RPMI8226 (cell line): ENCODE measurements at regions not wholly inside any gene's neighbourhood (a gene's known extent, or its start where the extent isn't known, plus 50 kb on each side); places are given as distances from the start of the nearest gene placed in this dataset.

ENCODE experiments used
- DNase-seq: peaks from one replicate; pipeline ENCODE4 v3.0.0-alpha.2; 2015

DNA sequence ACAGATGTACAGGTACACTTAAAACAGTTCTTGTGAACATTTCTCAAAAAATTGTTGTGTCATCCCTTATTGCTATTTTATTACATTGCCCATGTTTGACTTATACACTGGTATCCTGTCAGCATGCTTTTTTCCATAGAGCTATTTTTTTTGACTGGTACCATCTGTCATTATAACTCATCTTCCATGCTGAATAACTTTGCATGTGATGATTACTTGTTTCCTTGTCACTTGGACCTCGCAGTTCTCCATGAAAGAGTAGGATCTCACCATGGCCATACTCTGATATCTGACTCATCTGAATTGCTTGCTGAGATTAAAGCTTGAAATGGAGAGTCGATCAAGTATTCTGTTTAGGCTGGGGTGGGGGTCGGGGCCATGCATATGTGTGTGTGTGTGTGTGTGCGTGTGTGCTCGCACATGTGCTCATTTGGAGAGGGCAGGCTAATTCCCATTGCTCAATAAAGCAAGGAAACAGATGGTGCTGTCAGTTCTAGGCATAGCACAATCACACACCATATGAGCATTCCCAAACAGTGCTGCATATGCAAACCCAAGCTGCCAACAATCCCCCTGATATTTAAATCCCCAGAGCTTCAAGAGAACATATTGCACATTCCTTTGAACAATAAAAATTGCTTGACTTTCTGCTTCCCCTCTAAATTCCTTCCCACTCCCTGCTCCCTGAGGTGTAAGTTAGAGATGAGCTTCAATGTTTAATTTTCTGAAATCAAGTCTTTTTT lies 62.9 kb downstream of the NHLRC3 start:
- no peak for DNase-seq

DNA sequence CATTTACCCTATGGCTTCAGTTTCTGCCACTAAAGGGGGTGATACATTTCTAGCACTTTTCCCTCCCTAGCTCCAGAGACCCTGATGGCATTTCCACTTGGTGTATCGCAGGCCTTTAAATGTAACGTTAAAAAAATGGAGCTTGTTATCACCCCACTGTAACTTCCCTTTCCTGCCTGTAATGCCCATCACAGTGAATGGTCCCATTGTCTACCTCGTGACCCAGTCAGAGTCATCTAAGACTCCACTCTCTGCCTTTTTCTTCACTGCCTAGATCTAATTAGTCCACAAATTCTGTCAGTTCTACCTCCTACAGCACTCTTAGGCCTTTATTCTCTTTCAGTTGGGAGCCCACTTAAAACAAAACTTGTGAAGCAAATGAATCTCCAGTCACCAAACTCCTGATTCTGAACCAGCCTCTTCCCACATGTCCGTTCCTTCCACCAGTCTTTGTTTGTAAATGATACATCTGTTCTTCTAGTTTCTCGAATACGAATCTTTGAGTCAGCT lies 64.8 kb downstream of the NHLRC3 start:
- DNase-seq: no peak

DNA sequence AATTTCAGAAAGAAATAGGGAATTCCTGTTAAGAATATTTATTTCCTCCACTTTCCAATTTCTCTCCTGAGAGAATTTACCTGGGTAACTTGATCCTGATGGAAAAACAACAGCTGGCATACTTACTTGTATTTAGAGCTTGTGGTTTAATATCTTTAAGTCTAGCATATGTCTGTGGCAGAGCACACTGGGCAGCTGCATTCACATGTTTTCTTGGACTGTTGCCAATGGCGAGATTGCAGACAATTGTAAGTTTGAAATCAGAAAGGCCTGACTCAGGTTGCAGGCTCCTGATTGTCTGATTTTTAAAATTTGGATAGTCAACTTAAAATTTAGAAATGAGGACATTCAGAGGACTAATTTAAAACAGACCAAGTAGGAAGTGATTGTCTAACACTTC lies 66.9 kb downstream of the NHLRC3 start:
- peak; percentile 77 for DNase-seq

DNA sequence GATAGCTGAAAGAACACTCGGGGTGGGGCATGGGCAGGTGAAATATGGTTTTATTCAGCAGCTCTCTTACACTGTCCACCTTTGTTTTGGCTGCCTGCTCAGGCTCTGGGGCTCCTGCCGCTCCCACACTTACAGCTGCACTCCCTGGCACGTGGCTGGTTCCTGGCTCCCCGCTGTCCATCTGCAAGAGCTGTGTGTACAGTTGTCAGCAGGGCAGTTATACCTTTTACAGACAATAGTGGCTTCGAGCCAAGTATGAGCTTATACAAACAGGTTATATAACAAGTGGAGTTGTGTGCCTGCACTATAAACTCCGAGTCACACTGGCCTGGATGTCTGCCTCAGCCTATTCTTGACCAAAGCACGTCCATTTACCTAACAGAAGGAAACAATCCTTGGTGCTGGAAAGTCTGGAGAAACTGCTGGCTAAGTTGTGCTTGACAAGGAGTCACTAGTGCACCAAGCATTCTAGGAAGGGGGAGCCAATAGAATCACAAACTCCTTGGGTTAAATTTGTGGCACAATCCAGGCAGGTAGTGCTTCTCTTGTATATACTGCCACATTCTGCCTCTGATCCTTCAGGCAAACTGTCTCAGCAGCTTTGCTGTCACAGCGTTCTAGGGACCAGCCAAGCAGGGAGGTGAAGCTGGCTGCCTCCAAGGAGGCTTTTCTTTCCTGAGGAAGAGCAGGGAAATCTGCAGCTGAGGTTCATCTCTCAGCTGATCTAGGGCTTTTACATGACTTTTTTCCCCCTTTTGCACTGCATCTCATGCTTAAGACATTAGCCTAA lies 68.2 kb downstream of the NHLRC3 start:
- DNase-seq: peak; percentile 42

DNA sequence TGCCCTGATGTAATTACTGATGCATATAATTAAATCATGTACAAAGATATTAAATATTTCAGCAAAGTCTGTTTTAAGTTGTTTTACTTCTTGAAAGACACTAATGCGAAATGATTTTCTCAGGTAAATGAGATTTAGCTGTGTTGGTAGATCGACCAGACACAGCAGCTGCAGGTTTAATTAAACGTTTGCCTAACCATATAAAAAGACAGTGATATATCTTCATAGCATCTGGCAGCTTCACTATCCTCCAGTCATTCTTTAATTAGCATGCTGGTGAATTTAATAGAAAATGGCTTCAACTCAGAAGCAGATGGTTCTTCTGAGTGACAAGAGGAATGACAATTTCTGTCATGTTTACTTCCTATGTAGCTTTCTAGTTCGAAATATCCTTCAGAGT lies 69.3 kb downstream of the NHLRC3 start:
- DNase-seq: no peak

DNA sequence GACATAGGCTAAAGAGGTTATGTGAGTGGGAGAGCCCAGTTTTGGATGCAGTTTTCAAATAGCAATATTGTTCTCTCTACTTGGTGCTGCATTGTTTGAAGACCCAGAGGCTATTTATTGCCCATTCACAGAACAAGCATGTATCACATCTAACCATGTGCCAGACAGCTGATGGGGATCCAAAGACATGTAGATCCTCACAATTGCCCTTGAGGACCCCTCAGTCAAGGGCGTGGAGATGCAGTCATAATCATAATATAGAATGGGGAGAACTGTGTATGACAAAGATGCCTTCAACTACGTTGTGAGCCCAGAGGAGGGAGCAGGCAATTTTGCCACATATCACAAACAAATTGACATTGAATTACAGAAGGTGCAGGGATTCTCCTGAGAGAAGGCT lies 70.5 kb downstream of the NHLRC3 start:
- no peak for DNase-seq

DNA sequence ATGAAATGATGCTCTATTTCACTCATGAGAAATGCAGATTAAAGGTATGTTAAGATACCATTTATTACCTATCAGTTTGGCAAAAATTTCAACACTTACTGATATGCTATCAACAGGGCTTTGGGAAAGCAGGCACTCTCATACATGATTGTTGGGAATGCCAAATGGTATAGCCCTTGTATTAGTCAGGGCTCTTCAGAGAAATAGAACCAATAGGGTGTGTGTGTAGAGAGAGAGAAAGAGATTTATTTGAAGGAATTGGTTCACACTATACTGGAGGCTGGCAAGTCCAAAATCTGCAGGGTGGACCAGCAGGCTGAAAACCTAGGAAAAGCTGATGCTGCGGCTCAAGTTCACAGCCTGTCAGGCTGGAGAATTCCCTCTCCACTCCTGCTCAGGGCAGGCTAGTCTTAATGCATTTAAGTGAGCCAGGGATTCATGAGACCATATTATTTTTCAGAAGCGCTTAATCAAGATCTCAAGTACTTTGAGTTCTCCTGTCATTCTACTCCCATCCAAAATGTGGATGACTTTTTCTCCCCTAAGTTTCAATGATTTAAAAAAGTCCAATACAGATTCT lies 72.4 kb downstream of the NHLRC3 start:
- DNase-seq: no peak

DNA sequence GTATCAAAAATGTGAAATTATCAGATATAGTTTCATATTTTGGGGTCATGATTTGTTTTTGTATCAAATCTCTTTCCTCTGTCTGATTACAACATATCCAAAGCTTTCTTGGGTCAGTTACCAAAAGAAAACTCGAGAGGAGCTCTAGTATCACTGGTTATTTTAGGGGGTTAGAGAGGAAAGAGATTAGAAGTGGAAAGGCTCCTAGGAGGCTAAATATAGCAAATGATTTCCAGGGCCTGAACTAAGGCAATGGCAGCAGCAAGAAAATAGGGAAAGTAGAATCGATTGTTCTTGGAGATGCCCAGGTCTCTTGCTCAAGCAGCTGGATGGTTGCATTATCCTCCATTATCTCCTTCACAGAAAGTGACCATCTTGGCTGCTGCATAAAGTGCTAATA lies 72.9 kb downstream of the NHLRC3 start:
- DNase-seq: no peak

DNA sequence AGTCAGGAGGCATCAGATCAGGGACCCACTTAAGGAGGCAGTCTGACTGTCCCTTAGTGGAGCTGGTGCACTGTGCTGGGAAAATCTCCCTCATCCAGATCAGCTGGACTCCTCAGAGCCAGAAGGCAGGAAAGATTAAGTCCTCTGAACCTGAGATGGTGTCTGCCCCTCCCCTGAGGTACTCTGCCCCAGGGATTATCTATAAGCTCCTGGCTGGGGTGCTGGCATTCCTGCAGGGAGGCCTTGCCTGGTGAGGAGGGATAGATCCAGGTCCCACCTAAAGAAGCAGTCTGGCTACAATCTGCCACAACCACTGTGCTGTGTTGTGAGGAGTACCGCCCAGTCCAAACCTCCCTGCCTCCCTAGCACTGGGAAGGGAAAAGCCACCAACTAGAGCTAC lies 81.2 kb downstream of the NHLRC3 start:
- no peak for DNase-seq

DNA sequence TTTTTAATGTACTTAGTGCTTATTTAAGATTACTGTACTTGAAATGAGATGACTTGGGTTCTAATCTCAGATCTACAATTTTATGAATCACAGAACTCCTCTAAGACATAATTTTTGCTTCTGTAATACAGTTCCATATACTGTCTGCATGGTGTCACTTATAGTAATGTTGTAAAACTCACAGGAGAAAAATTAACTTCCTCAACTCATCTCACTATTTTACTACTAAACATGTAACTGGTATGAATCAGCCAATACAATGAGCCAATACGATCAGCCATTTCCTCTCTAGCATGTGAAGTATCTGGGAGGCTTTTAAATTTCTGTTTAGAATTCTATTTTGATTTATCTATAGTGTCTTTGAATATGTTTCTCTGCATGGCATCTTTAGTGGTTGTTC lies 85.3 kb downstream of the NHLRC3 start:
- no peak for DNase-seq

DNA sequence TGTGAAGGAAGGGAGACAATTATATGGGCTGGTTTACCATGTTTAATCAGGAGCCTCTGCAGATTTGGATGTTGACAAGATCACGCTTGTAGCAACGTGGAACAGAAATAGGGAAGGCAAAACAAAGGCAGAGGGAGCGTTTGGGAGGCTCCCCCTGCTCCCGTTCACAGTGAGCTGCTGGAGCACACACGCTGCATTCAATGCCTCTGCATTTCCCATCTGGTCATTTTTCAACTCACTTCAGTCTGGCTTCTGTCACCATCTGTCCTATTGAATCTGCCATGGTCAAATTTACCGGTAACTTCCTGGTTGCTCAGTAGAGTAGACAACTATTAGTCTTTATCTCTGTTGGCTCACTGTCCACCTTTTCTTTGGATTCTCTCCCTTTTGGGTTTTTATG lies 91.0 kb downstream of the NHLRC3 start:
- no peak for DNase-seq

DNA sequence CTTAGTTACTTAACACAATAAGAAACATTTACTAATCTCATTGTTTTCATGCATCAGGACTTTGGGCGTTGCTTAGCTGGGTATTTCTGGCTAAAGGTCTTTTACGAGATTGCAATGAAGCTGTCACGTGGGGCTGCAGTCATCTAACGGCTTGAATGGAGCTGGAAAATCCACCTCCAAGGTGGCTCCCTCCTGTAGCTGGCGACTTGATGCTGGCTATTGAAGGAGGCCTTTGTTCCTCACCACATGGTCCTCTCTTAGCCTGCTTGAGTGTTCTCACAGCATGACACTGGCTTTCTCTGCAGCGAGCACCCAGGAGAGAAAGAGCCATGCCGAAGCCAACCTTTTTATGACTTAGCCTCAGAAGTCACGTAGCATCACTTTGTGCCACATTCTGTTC lies 92.0 kb downstream of the NHLRC3 start:
- no peak for DNase-seq

DNA sequence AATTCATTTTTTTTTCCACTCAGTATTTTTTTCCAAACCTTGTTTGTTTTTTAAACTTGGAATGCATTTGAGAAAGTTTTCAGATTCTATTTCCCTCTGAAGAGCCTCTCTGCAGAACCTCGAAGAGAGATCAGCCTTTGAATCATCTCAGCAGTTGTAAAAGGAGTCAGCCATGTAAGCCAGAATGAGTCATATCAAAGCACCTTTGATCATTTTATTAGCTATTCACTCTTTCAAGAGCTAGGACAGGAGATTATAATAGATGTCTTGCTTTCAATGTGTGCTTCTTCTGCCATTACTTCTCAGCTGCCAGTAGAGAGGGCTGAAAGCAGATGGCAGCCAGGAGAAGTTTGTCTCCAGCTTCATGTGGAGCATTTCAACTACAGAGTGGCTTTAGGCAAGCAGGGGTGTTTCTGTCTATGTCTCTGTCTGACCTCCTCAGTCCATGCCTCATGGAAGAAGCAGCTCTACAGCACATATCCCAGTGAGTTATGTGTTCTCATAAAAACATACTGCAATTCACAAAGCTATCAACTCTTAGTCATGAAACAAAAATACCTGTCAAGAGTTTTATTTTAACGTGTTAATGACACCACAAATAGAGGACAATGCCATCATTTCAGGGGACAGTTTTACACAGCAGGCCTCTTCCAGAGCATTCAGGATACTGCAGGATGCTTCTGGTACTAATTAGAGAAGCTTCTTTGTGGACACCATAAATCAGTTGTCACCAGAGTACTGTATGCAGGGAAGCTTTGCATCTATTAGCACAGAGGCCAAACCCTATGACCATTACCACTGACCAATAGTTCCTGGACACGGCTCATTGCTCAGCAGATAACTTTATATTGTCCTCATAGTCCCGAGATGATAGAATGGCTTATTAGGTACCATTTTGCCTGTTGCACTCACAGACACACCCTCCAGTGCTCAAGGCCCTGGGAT lies 94.3 kb downstream of the NHLRC3 start:
- no peak for DNase-seq

DNA sequence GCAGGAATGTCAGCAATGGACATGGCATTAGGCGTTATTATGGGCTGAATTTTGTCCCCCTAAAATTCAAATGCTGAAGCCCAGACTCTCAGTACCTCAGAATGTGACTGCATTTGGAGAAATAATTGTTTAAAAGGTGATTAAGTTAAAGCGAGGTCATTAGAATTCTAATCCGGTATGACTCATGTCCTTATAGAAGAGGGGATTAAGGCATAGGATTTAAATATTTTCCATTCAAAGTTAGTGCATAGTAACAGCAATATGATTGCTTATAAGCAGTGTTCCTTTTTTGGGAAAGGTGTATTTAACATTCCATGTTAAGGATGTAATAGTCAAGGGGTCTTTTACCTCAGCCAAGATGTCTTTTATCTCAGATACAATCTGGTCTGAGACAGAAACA lies 95.5 kb downstream of the NHLRC3 start:
- no peak for DNase-seq

DNA sequence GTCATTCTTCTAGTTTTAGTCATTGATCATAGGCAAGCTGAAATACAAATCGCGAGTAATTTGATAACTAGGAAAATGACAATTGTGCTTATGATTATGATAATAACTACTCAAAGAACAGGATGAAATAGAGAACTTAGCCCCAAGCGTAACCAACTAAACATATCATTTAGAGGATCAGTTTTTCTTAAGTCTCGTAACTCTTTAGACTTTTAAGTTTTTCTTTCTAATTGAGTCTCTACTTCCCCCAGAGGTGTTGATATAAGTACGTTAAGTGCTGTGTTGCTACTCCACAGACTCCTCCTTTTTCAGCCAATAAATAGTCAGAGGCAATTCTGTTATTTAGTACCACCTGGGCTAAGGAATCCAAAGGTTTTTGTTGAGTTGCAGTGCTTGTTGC lies 96.3 kb downstream of the NHLRC3 start:
- no peak for DNase-seq

DNA sequence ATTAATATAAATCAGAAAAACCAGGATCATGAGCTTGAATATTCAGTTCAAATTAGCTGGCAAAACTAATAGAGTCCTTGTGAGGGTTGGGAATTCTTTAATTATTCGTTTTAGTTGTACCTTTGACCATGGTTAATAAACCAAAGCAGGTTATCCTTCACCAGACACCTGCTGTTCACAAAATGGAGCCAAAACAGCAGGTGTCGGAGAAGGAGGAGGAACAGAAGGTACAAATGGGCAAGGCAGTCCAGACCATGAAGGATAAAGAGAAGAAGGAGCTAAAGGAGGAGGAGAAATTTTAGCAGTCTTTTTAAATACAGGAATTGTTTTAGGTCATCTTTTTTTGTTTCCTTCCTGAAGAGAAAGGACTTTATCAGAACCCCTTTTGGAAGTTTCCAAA lies 106.1 kb downstream of the NHLRC3 start:
- DNase-seq: no peak

DNA sequence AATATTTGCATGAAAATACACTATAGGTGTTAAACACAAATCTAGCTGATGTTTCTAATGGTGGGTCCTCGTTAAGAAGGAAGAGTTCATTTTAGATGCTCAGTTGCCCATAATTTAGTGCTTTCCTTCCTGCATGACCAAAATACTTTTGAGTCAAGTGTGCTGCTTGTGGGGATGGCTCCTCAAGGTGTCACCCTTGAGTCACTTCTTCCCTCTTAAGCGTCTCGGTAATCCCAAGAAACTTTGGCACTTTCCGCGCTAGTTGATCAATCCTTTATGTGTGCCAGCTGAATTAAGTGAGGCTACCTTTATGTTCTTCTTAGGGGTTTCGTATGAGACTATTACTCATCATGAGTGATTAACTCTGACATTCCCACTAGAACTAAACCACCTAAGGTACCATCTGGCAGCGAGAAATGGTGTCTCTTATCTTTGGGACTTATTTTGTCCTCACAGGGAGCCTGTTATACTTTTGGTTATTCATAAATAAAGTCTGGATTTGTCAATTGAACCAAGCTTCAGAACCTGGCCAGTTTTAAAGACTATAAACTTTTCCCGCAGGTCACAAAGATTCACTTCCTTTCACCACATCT lies 106.8 kb downstream of the NHLRC3 start:
- DNase-seq: peak; percentile 24

DNA sequence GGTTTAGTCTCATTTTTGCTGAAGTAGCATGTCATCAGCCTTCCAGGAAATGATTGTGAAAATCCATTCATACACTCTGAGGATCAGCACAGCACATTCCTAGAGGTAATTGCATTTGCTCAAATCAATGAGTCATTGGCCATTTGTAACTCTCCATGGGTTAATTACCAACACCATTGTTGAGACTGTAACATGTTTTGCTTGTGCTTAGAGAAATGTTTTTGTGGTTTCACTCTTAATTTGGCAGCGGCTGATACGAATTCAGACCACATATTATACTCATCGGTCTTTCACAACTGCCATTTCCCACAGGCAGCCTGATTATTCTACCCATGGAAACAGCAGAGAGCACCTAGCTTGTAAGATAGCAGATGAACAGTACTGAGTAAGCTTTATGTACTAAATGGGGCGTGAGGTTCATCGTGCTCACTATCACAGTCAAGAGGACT lies 110.3 kb downstream of the NHLRC3 start:
- no peak for DNase-seq

DNA sequence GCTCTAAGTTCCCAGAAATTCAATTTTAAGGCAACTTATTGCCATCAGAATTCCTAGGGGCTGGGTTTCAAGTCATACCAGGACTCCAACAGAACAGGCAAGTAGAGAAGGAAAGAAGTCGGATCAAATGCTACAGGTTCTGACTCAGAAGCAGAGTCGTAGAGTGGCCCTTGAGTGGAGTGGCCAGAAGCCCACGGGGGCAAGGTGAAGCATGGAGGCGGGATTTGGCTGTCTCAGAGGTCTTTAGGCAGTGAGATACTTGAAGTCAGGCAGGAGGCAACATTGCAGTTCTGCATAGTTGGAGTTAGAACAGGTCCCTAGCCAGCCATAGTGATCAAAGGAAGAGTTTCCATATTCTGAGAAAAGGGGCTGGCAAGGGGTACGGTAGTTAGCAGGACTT lies 111.6 kb downstream of the NHLRC3 start:
- no peak for DNase-seq

DNA sequence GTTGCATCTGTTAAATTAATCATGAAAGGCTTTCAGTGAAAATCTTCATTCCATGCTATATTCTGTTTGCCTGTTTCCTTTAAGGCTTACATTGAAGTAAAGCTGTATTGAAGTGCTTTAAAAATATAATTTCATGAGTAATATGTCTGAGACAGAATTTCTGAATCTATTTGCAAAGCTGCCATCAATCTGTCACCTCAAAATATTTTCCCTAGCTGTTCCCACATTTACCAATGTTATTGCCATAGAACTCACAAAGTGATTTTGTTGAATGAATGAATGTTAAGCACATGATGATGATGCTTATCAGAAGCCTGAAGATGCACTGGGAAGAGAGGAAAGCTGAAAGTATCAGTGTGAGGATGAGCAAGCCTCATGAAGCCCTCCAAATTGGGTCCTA lies 115.8 kb downstream of the NHLRC3 start:
- DNase-seq: no peak

DNA sequence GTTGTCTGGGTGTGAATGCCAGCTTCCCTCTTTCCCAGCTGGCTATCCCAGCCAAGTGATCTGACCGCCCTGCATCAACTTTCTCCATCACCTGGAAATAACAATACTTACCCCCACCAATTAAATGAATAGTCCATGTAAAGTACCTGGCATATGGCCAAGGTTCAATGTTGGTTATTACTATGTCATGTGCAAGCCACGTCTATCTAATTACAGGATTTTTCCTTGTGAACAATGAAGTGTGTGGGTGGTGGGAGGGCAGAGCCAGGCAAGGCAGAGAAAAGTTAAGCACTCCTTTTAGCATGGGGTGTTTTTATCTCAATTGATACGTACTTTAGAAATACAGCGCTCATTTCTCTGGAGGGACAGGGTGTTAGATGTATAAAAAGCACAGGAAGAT lies 121.1 kb downstream of the NHLRC3 start:
- DNase-seq: no peak

DNA sequence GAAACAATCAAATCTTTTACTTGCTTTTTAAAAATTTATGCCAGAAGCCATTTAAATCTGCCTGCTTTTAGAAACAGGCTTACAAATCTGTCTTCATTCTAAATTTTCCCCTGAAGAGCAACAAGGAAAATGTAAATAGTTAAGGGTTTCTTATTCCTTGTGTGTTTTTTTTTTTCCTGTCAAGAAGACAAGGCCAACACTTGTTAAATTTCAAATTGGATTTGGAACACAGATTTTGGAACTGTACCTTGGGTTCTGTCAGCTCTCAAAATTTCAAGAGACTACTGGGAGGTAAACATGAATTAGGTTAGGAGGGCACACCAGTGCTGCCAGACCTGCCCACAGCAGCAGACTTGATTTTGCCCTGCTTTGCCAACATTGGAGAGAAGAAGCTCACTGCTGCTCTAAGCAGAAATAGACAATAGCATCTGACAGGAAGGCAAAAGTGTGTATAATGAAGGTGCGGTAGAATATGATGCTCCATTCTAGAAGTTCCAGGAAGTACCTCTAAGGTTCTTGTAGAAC lies 121.7 kb downstream of the NHLRC3 start:
- DNase-seq: no peak
